Heart right ventricle (tissue), 16 donors: ENCODE measurements at regions not wholly inside any gene's neighbourhood (a gene's known extent, or its start where the extent isn't known, plus 50 kb on each side); places are given as distances from the start of the nearest gene placed in this dataset.
"Not testable (repeated sequence)": the region's sequence is repeated elsewhere in the genome, so short reads cannot be mapped to it uniquely, and the experiment has no call there.

Experiments
- ATAC-seq, 8 donors: fragments of 200-7000 bp; cut with Tn5 transposase; one replicate each; pipeline ENCODE4 v1.9.1; 2020; ENCODE audit warnings: mild to moderate bottlenecking in 8 of 8, moderate library complexity in 8 of 8, moderate number of reproducible peaks in 1 of 8
- DNase-seq, 2 donors: peaks; one replicate each; pipeline ENCODE4 v3.0.0-alpha.2; 2020
- H3K27ac ChIP-seq, 10 donors: fragments of 200-600 bp; sonication (generic) in 2 of 10; one replicate each; pipeline versions ENCODE4 v1.5.0 to v1.8.0; 2020 to 2022; ENCODE audit warnings: mild to moderate bottlenecking in 3 of 10
- H3K27me3 ChIP-seq, 7 donors: fragments of 200-600 bp; one replicate each; pipeline ENCODE4 v1.8.0; 2021 to 2022; ENCODE audit warnings: mild to moderate bottlenecking in 2 of 7
- H3K36me3 ChIP-seq, 9 donors: fragments of 200-600 bp; sonication (generic) in 1 of 9; one replicate each; pipeline versions ENCODE4 v1.5.0 to v1.8.0; 2020 to 2022; ENCODE audit warnings: mild to moderate bottlenecking in 2 of 9
- H3K4me1 ChIP-seq, 9 donors: fragments of 200-600 bp; sonication (generic) in 1 of 9; one replicate each; pipeline versions ENCODE4 v1.5.0 to v1.8.0; 2020 to 2022; ENCODE audit warnings: mild to moderate bottlenecking in 4 of 9
- H3K4me3 ChIP-seq, 10 donors: fragments of 200-600 bp; sonication (generic) in 2 of 10; one replicate each; pipeline versions ENCODE4 v1.5.0 to v1.8.0; 2020 to 2022; ENCODE audit warnings: mild to moderate bottlenecking in 7 of 10, moderate library complexity in 2 of 10
- H3K9me3 ChIP-seq, 11 donors: fragments of 200-600 bp in 10 of 11; sonication (generic) in 2 of 11; one replicate each; pipeline versions ENCODE4 v1.5.0 to v1.8.0; 2013 to 2022; ENCODE audit warnings: mild to moderate bottlenecking in 2 of 11, control low read depth in 1 of 11, moderate library complexity in 1 of 11
- CTCF ChIP-seq, 9 donors: fragments of 200-600 bp; sonication (generic) in 2 of 9; IDR thresholded peaks; one replicate each; pipeline versions ENCODE4 v1.5.0 to v1.8.0; 2021 to 2022; ENCODE audit warnings: antibody characterized with exemption in 9 of 9, mild to moderate bottlenecking in 5 of 9, moderate library complexity in 1 of 9
- WGBS, 2 donors: extraction: QIAGEN DNeasy Blood & Tissue Kit; methylation state at CpG; one replicate each; pipeline ENCODE4 v1.1.7; 2013; ENCODE audit warnings: inconsistent platforms in 1 of 2; 5-methylcytosine and 5-hydroxymethylcytosine counted together
- intact Hi-C, 10 donors: fragments of 100-400 bp; cut with DNase I; formaldehyde crosslinking; loops; one replicate each; pipeline versions ENCODE4 v1.11.1 to v1.14.2; 2022
- donor health status: Arrhythmogenic right ventricular cardiomyopathy.
- donor health status: ischemic (EF 13 %, LVEDD 7.1; RV severe dilation, severe dysfunction).
- donor health status: healthy with polysubstance abuse.
- donor health status: DM: no; HTN: yes; CAD: no.
- donor health status: DM: no; HTN: no; CAD: no.
- donor health status: ischemic (EF 25% LVEDD 6.9; RV normal size, moderate dysfunction).
- donor health status: ischemic (EF 25% LVEDD 5.7; RV mildly dilated, moderate dysfunction).
- donor health status: healthy.
- donor health status: DM: yes; HTN: yes; CAD: no.
- donor health status: Ischemic cardiomyopathy.
- donor health status: ischemic (EF 35%, LVEDD 5.7; RV mildly dilated, moderate dysfunction).
- donor health status: nonischemic (EF 11% LVEDD 7.7; RV severe dilation, severe dysfunction).
- donor health status: DM: yes; HTN: yes; CAD: no.
- donor health status: PGD.
- donor health status: ischemic (EF 29% LVEDD 5.4; RV normal size, mild dysfunction).
- donor health status: nonischemic (EF 23%, LVEDD 6.1; RV moderate dilation, normal function).

- no peaks in the 10 kb centered on the region for H3K9me3 ChIP-seq
- H3K4me3 ChIP-seq = no peak overlapping the region
- H3K27ac ChIP-seq = no peak overlapping the region
- H3K36me3 ChIP-seq = no peaks in the 10 kb centered on the region
- H3K4me1 ChIP-seq = no peaks in the 10 kb centered on the region
- ATAC-seq (no peak), DNase-seq (no peak)
- 66 to 77% methylated on average over 2 of the region's 2 CpGs for WGBS, 2 donors
- TF ChIP-seq CTCF (IDR thresholded peaks at IDR 0.05) = no peak
- intact Hi-C loops = no loop called here
- H3K27me3 ChIP-seq = no peaks in the 10 kb centered on the region
Measured at GRCh38 chr7:83739527-83739926, 90.6 kb upstream of the SEMA3E start.

- 24 to 41% methylated on average over 3 of the region's 3 CpGs for WGBS, 2 donors
- Histone ChIP-seq H3K4me1 (no peaks in the 10 kb centered on the region), H3K4me3 (no peak overlapping the region), H3K27ac (no peak overlapping the region), H3K36me3 (no peaks in the 10 kb centered on the region), H3K27me3 (no peaks in the 10 kb centered on the region), H3K9me3 (no peaks in the 10 kb centered on the region)
- DNase-seq (no peak), ATAC-seq (no peak)
- TF ChIP-seq CTCF (IDR thresholded peaks at IDR 0.05) = no peak
- intact Hi-C loops = no loop called here
Measured at GRCh38 chr7:83738291-83738835, 89.4 kb upstream of the SEMA3E start.

- Histone ChIP-seq H3K4me3 (no peak overlapping the region), H3K9me3 (no peaks in the 10 kb centered on the region), H3K36me3 (no peaks in the 10 kb centered on the region), H3K27me3 (no peaks in the 10 kb centered on the region), H3K27ac (no peak overlapping the region), H3K4me1 (no peaks in the 10 kb centered on the region)
- WGBS, 2 donors = 80 to 90% methylated on average over 3 of the region's 3 CpGs
- TF ChIP-seq CTCF (IDR thresholded peaks at IDR 0.05) = no peak
- no peak for DNase-seq
- ATAC-seq = no peak
- intact Hi-C loops = no loop called here
Measured at GRCh38 chr7:83732305-83732704, 83.4 kb upstream of the SEMA3E start.

- Histone ChIP-seq H3K9me3 (no peaks in the 10 kb centered on the region), H3K36me3 (no peaks in the 10 kb centered on the region), H3K4me1 (no peaks in the 10 kb centered on the region), H3K4me3 (no peak overlapping the region), H3K27ac (no peak overlapping the region), H3K27me3 (no peaks in the 10 kb centered on the region)
- DNase-seq = no peak
- TF ChIP-seq CTCF (IDR thresholded peaks at IDR 0.05) = no peak
- ATAC-seq = no peak
- intact Hi-C loops = no loop called here
Measured at GRCh38 chr7:83731154-83731553, 82.2 kb upstream of the SEMA3E start.

GRCh38 chr7:83716923-83717322 lies 68.0 kb upstream of the SEMA3E start:
- ATAC-seq, DNase-seq, H3K4me3 ChIP-seq, H3K4me1 ChIP-seq, H3K36me3 ChIP-seq, H3K27me3 ChIP-seq, intact Hi-C loops, H3K27ac ChIP-seq: not testable (repeated sequence)
- 80 to 93% methylated on average over 6 of the region's 6 CpGs for WGBS, 2 donors
- peaks cover 0 to 15% (median 0%) of the 10 kb centered on the region in 11 donors for H3K9me3 ChIP-seq
